Astrocyte (in vitro differentiated cells and primary cell): ENCODE measurements at regions not wholly inside any gene's neighbourhood (a gene's known extent, or its start where the extent isn't known, plus 50 kb on each side); places are given as distances from the start of the nearest gene placed in this dataset.

Experiments used
- DNase-seq: peaks from one replicate; pipeline ENCODE4 v3.0.0-alpha.2; 2010; ENCODE audit warnings: low read depth
- FAIRE-seq: peaks from 2 replicates; lab custom pipeline; 2011; peaks lifted over from hg19 to GRCh38; lab: Jason Lieb, UNC
- H2AFZ ChIP-seq: 2 replicates; pipeline ENCODE4 v1.6.0; 2012; ENCODE audit warnings: low read depth, low read length, inconsistent platforms
- H3K27ac ChIP-seq: 2 replicates; pipeline ENCODE4 v1.5.1; 2011; ENCODE audit warnings: low read depth, low read length, inconsistent platforms
- H3K27me3 ChIP-seq: 2 replicates; pipeline ENCODE4 v1.6.0; 2011; ENCODE audit warnings: low read length, inconsistent platforms; ENCODE audit not compliant: insufficient read depth
- H3K36me3 ChIP-seq: 2 replicates; pipeline ENCODE4 v1.5.1; 2011; ENCODE audit warnings: low read length, inconsistent platforms; ENCODE audit not compliant: insufficient read depth
- H3K4me1 ChIP-seq: 2 replicates; pipeline ENCODE4 v1.5.1; 2011; ENCODE audit warnings: low read length, inconsistent platforms; ENCODE audit not compliant: insufficient read depth
- H3K4me2 ChIP-seq: 2 replicates; pipeline ENCODE4 v1.6.0; 2012; ENCODE audit warnings: low read length, inconsistent platforms
- H3K4me3 ChIP-seq: 2 replicates; pipeline ENCODE4 v1.5.1; 2011; ENCODE audit warnings: low read depth, mild to moderate bottlenecking, low read length, inconsistent platforms; ENCODE audit not compliant: insufficient read depth
- H3K79me2 ChIP-seq: 2 replicates; pipeline ENCODE4 v1.6.0; 2012; ENCODE audit warnings: mild to moderate bottlenecking, low read length, inconsistent platforms; ENCODE audit not compliant: insufficient read depth
- H3K9ac ChIP-seq: 2 replicates; pipeline ENCODE4 v1.6.0; 2012; ENCODE audit warnings: mild to moderate bottlenecking, low read length, inconsistent platforms
- H3K9me3 ChIP-seq: 2 replicates; pipeline ENCODE4 v1.5.1; 2012; ENCODE audit warnings: low read depth, mild to moderate bottlenecking, low read length, inconsistent platforms; ENCODE audit not compliant: insufficient read depth
- H4K20me1 ChIP-seq: 2 replicates; pipeline ENCODE4 v1.6.0; 2012; ENCODE audit warnings: low read length, inconsistent platforms; ENCODE audit not compliant: insufficient read depth
- H3K27ac Mint-ChIP-seq: one replicate; pipeline ENCODE4 v1.8.0; 2021; ENCODE audit warnings: mild to moderate bottlenecking, mixed read lengths; ENCODE audit not compliant: unreplicated experiment
- H3K27me3 Mint-ChIP-seq: one replicate; pipeline ENCODE4 v1.8.0; 2021; ENCODE audit warnings: low read depth, mixed read lengths; ENCODE audit not compliant: unreplicated experiment
- H3K36me3 Mint-ChIP-seq: one replicate; pipeline ENCODE4 v1.8.0; 2021; ENCODE audit warnings: low read depth, mixed read lengths; ENCODE audit not compliant: unreplicated experiment
- H3K4me1 Mint-ChIP-seq: one replicate; pipeline ENCODE4 v1.8.0; 2021; ENCODE audit warnings: low read depth, mixed read lengths; ENCODE audit not compliant: unreplicated experiment
- H3K4me3 Mint-ChIP-seq: one replicate; pipeline ENCODE4 v1.8.0; 2021; ENCODE audit warnings: mild to moderate bottlenecking, moderate library complexity, mixed read lengths; ENCODE audit not compliant: unreplicated experiment
- H3K9me3 Mint-ChIP-seq: one replicate; pipeline ENCODE4 v1.8.0; 2021; ENCODE audit warnings: mild to moderate bottlenecking, mixed read lengths; ENCODE audit not compliant: unreplicated experiment
- CTCF ChIP-seq: IDR thresholded peaks from 2 replicates; pipeline ENCODE4 v1.5.1; 2011; ENCODE audit warnings: low read depth, mild to moderate bottlenecking, inconsistent platforms, low read length, moderate library complexity; ENCODE audit not compliant: insufficient read depth
- EZH2 ChIP-seq: IDR thresholded peaks from 2 replicates; pipeline ENCODE4 v1.6.1; 2012; ENCODE audit warnings: mild to moderate bottlenecking, low read length, inconsistent platforms; ENCODE audit not compliant: insufficient read depth

GRCh38 chr3:24867783-24868182 is 373.1 kb upstream of the THRB start:
- FAIRE-seq (no peak), DNase-seq (no peak)
- no peaks in the 10 kb centered on the region for H3K36me3 Mint-ChIP-seq
- Histone ChIP-seq H3K4me1 (no peaks in the 10 kb centered on the region), H3K27ac (no peak overlapping the region), H3K79me2 (no peaks in the 10 kb centered on the region), H2AFZ (no peak overlapping the region), H3K9ac (no peak overlapping the region), H3K4me2 (no peak overlapping the region), H3K27me3 (no peaks in the 10 kb centered on the region), H3K9me3 (no peaks in the 10 kb centered on the region), H3K4me3 (no peak overlapping the region), H3K36me3 (no peaks in the 10 kb centered on the region), H4K20me1 (no peaks in the 10 kb centered on the region)
- peaks cover 4% of the 10 kb centered on the region for H3K27me3 Mint-ChIP-seq
- H3K9me3 Mint-ChIP-seq = no peaks in the 10 kb centered on the region
- no peak overlapping the region for H3K4me3 Mint-ChIP-seq
- TF ChIP-seq CTCF (no peak), EZH2 (no peak)
- no peaks in the 10 kb centered on the region for H3K4me1 Mint-ChIP-seq
- no peak overlapping the region for H3K27ac Mint-ChIP-seq

- H3K4me3 ChIP-seq = no peak overlapping the region
- Mint-ChIP-seq H3K27ac (no peak overlapping the region), H3K36me3 (no peaks in the 10 kb centered on the region), H3K4me1 (no peaks in the 10 kb centered on the region), H3K9me3 (peaks cover 3% of the 10 kb centered on the region), H3K27me3 (no peaks in the 10 kb centered on the region), H3K4me3 (no peak overlapping the region)
- H3K36me3 ChIP-seq = no peaks in the 10 kb centered on the region
- no peaks in the 10 kb centered on the region for H3K4me1 ChIP-seq
- no peaks in the 10 kb centered on the region for H3K27me3 ChIP-seq
- no peak for TF ChIP-seq CTCF
- TF ChIP-seq EZH2 = no peak
- no peaks in the 10 kb centered on the region for H3K79me2 ChIP-seq
- no peaks in the 10 kb centered on the region for H3K9me3 ChIP-seq
- no peak overlapping the region for H3K27ac ChIP-seq
- DNase-seq = no peak
- no peaks in the 10 kb centered on the region for H4K20me1 ChIP-seq
- no peak overlapping the region for H3K4me2 ChIP-seq
- no peak for FAIRE-seq
- H3K9ac ChIP-seq = no peak overlapping the region
- no peak overlapping the region for H2AFZ ChIP-seq
Observed at GRCh38 chr3:24881239-24881638, 386.6 kb upstream of the THRB start.

- no peak overlapping the region for H3K27ac Mint-ChIP-seq
- H3K9ac ChIP-seq = no peak overlapping the region
- H3K4me1 ChIP-seq = no peaks in the 10 kb centered on the region
- no peaks in the 10 kb centered on the region for H3K36me3 Mint-ChIP-seq
- no peak for FAIRE-seq
- H2AFZ ChIP-seq = no peak overlapping the region
- H3K36me3 ChIP-seq = no peaks in the 10 kb centered on the region
- H4K20me1 ChIP-seq = no peaks in the 10 kb centered on the region
- no peak overlapping the region for H3K4me3 Mint-ChIP-seq
- H3K4me3 ChIP-seq = no peak overlapping the region
- no peaks in the 10 kb centered on the region for H3K27me3 ChIP-seq
- no peaks in the 10 kb centered on the region for H3K9me3 ChIP-seq
- no peak for TF ChIP-seq EZH2
- TF ChIP-seq CTCF = no peak
- H3K79me2 ChIP-seq = no peaks in the 10 kb centered on the region
- DNase-seq = no peak
- H3K27ac ChIP-seq = no peak overlapping the region
- H3K9me3 Mint-ChIP-seq = no peaks in the 10 kb centered on the region
- no peaks in the 10 kb centered on the region for H3K4me1 Mint-ChIP-seq
- no peak overlapping the region for H3K4me2 ChIP-seq
- no peaks in the 10 kb centered on the region for H3K27me3 Mint-ChIP-seq
Observed at GRCh38 chr3:24886501-24886900, 391.9 kb upstream of the THRB start.
